Prostate gland (tissue), 2 donors: ENCODE measurements at regions not wholly inside any gene's neighbourhood (a gene's known extent, or its start where the extent isn't known, plus 50 kb on each side); places are given as distances from the start of the nearest gene placed in this dataset.

ENCODE experiments used
- DNase-seq: peaks from one replicate; pipeline ENCODE4 v3.0.0-alpha.2; 2019; ENCODE audit warnings: low spot score
- H3K27ac ChIP-seq, 2 donors: fragments of 200-600 bp; sonication (generic); 2 replicates each; pipeline ENCODE4 v1.5.1; 2017 to 2019
- H3K27me3 ChIP-seq: fragments of 200-600 bp; sonication (generic); replicated peaks from 2 replicates; pipeline ENCODE4 v1.5.1; 2019; ENCODE audit not compliant: insufficient read depth
- H3K36me3 ChIP-seq, 2 donors: fragments of 200-600 bp; sonication (generic); 1 replicate in 1 of 2; 2 replicates in 1 of 2; pipeline versions ENCODE4 v1.5.1 to v1.8.1; 2017 to 2019
- H3K4me1 ChIP-seq: fragments of 200-600 bp; sonication (generic); replicated peaks from 2 replicates; pipeline ENCODE4 v1.5.1; 2019
- H3K4me3 ChIP-seq, 2 donors: fragments of 200-600 bp; sonication (generic); 2 replicates each; pipeline ENCODE4 v1.5.1; 2017 to 2019
- H3K9me3 ChIP-seq: fragments of 200-600 bp; sonication (generic); 2 replicates; pipeline ENCODE4 v1.5.1; 2017
- CTCF ChIP-seq, 4 experiments: fragments of 200-600 bp in 2 of 4; fragments of 450-650 bp in 2 of 4; sonication (generic) in 2 of 4; IDR thresholded peaks; 1 replicate in 3 of 4; 2 replicates in 1 of 4; pipeline ENCODE4 v1.5.1; 2016 to 2019; ENCODE audit warnings: antibody characterized with exemption in 4 of 4, mild to moderate bottlenecking in 2 of 4, moderate library complexity in 2 of 4
- POLR2A ChIP-seq: fragments of 450-650 bp; IDR thresholded peaks from one replicate; pipeline ENCODE4 v1.6.1; 2016; ENCODE audit warnings: antibody characterized with exemption, mild to moderate bottlenecking
- POLR2AphosphoS5 ChIP-seq: sonication (generic); formaldehyde crosslinking; IDR thresholded peaks from one replicate; pipeline ENCODE4 v1.6.1; 2017; ENCODE audit warnings: antibody characterized with exemption
- WGBS: methylation state at CpG from one replicate; pipeline ENCODE4 v1.1.5; 2018; 5-methylcytosine and 5-hydroxymethylcytosine counted together
- intact Hi-C: fragments of 100-400 bp; cut with DNase I; formaldehyde crosslinking; loops from one replicate; pipeline ENCODE4 v1.14.2; 2022

- no peaks in the 10 kb centered on the region for H3K27me3 ChIP-seq
- no peak overlapping the region for H3K27ac ChIP-seq
- H3K36me3 ChIP-seq: no peaks in the 10 kb centered on the region
- no peak for DNase-seq
- 85% methylated on average over 4 of the region's 4 CpGs for WGBS
- H3K4me1 ChIP-seq: no peaks in the 10 kb centered on the region
- TF ChIP-seq CTCF (IDR thresholded peaks at IDR 0.05) (no peak), POLR2AphosphoS5 (no peak), POLR2A (no peak)
- intact Hi-C loops: no loop called here
- H3K9me3 ChIP-seq: no peaks in the 10 kb centered on the region
- no peak overlapping the region for H3K4me3 ChIP-seq
Measured at GRCh38 chr22:22403771-22404170, 104.8 kb downstream of the ZNF280B start.

GRCh38 chr22:22404598-22405284 lies 103.8 kb downstream of the ZNF280B start:
- Histone ChIP-seq H3K4me1 (no peaks in the 10 kb centered on the region), H3K4me3 (no peak overlapping the region), H3K9me3 (no peaks in the 10 kb centered on the region), H3K27me3 (no peaks in the 10 kb centered on the region), H3K36me3 (no peaks in the 10 kb centered on the region), H3K27ac (no peak overlapping the region)
- WGBS: 83% methylated on average over 6 of the region's 8 CpGs
- TF ChIP-seq CTCF (IDR thresholded peaks at IDR 0.05): no peak
- TF ChIP-seq POLR2A: no peak
- TF ChIP-seq POLR2AphosphoS5: no peak
- DNase-seq: no peak
- intact Hi-C loops: no loop called here

DNA sequence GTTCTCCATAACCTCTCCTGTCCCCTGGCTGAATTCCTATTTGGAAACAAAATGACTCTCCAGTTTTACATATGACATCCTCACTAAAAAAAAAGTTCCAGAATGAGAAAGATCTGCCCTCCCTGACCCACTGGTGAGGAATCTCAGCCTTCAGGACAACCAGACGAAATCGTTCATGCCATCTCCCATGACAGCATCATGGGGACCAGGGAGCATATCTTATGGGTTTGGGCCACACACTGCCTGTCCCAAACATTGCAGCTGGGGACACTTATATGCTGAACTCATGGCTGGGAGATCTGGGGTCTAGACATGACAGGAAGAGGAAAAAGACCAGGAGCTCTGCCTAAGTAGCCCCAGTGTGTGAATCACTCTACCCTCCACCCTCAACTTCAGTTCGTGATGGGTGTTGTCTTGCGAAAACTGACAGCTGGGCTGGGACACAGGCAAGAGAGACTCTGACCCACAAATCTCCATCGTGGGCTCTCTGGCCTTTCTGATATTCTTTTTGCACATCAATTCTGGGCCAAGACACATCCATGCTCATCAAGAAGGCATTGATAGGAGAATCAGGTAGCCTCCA lies 102.0 kb downstream of the ZNF280B start:
- no peak overlapping the region for H3K4me3 ChIP-seq
- no peak overlapping the region for H3K27ac ChIP-seq
- H3K36me3 ChIP-seq: no peaks in the 10 kb centered on the region
- no peaks in the 10 kb centered on the region for H3K4me1 ChIP-seq
- no peak for DNase-seq
- WGBS: 72% methylated on average over 5 of the region's 5 CpGs
- intact Hi-C loops: no loop called here
- H3K27me3 ChIP-seq: no peaks in the 10 kb centered on the region
- H3K9me3 ChIP-seq: no peaks in the 10 kb centered on the region
- TF ChIP-seq POLR2A: no peak
- no peak for TF ChIP-seq CTCF (IDR thresholded peaks at IDR 0.05)
- no peak for TF ChIP-seq POLR2AphosphoS5

GRCh38 chr22:22407061-22407460 lies 101.5 kb downstream of the ZNF280B start:
- Histone ChIP-seq H3K4me1 (no peaks in the 10 kb centered on the region), H3K36me3 (no peaks in the 10 kb centered on the region), H3K9me3 (no peaks in the 10 kb centered on the region), H3K4me3 (no peak overlapping the region), H3K27me3 (no peaks in the 10 kb centered on the region), H3K27ac (no peak overlapping the region)
- no peak for TF ChIP-seq POLR2A
- no peak for TF ChIP-seq CTCF (IDR thresholded peaks at IDR 0.05)
- TF ChIP-seq POLR2AphosphoS5: no peak
- intact Hi-C loops: no loop called here
- 68% methylated on average over 5 of the region's 5 CpGs for WGBS
- DNase-seq: no peak

DNA sequence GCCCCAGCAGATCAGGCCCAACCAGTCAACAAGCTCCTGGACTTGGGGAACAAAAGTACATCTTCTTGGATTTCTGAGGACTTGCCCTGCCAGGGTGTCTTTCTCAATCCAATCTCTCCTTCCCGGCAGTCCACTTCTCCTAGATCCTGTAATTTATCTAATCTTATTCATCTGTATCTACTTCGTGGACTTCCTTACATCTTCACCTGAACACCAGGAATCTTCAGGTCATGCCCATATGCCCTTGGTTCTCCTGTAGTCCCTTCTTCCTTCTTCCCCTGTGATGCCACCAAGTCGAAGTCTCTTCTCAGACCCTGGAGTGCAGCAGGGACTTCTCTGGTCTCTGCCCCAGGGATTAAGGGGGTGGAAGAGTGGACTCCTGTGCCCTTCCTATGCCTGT lies 100.3 kb downstream of the ZNF280B start:
- Histone ChIP-seq H3K27ac (no peak overlapping the region), H3K4me3 (no peak overlapping the region), H3K9me3 (no peaks in the 10 kb centered on the region), H3K36me3 (no peaks in the 10 kb centered on the region), H3K4me1 (no peaks in the 10 kb centered on the region), H3K27me3 (no peaks in the 10 kb centered on the region)
- DNase-seq: no peak
- intact Hi-C loops: no loop called here
- WGBS: 77% methylated on average over 3 of the region's 3 CpGs
- no peak for TF ChIP-seq POLR2A
- TF ChIP-seq CTCF (IDR thresholded peaks at IDR 0.05): no peak
- no peak for TF ChIP-seq POLR2AphosphoS5
